ENCODE measurements at regions not wholly inside any gene's neighbourhood (a gene's known extent, or its start where the extent isn't known, plus 50 kb on each side); places are given as distances from the start of the nearest gene placed in this dataset.

GRCh38 chr15:91431041-91431715 is 331.1 kb downstream of the SV2B start:
- Histone ChIP-seq H3K36me3 (ENCODE audit: insufficient read depth, low read length) (no peaks in the 10 kb centered on the region), H3K9me2 (ENCODE audit: low read depth, low read length) (no peaks in the 10 kb centered on the region), H3K27me3 (ENCODE audit: insufficient read depth, low read length) (no peaks in the 10 kb centered on the region), H3K4me1 (ENCODE audit: insufficient read depth, low read length, severe bottlenecking) (no peaks in the 10 kb centered on the region), H2AFZ (ENCODE audit: low read length) (no peak overlapping the region), H3K4me3 (ENCODE audit: low read depth, low read length, poor library complexity, severe bottlenecking) (no peak overlapping the region), H4K20me1 (ENCODE audit: insufficient read depth, low read length) (no peaks in the 10 kb centered on the region), H3K79me2 (ENCODE audit: insufficient read depth, low read length) (no peaks in the 10 kb centered on the region), H3K9me3 (ENCODE audit: low read length) (no peaks in the 10 kb centered on the region), H3K27ac (ENCODE audit: low read depth, low read length, poor library complexity, severe bottlenecking) (no peak overlapping the region), H3F3A (ENCODE audit: insufficient read depth, low read length) (no peaks in the 10 kb centered on the region), H3K9ac (ENCODE audit: low read length) (no peak overlapping the region), H3K4me2 (ENCODE audit: low read length) (no peak overlapping the region)
- no peak for TF ChIP-seq CTCF (IDR thresholded peaks at IDR 0.05; ENCODE audit: low read length)
- TF ChIP-seq EZH2 (IDR thresholded peaks at IDR 0.05; ENCODE audit: borderline replicate concordance, low read length) = no peak

GRCh38 chr15:91435113-91435512 is 335.1 kb downstream of the SV2B start:
- Histone ChIP-seq H3K4me3 (ENCODE audit: low read depth, low read length, poor library complexity, severe bottlenecking) (no peak overlapping the region), H3K27ac (ENCODE audit: low read depth, low read length, poor library complexity, severe bottlenecking) (no peak overlapping the region), H3K9me2 (ENCODE audit: low read depth, low read length) (no peaks in the 10 kb centered on the region), H3K4me1 (ENCODE audit: insufficient read depth, low read length, severe bottlenecking) (no peaks in the 10 kb centered on the region), H3K4me2 (ENCODE audit: low read length) (no peak overlapping the region), H2AFZ (ENCODE audit: low read length) (no peak overlapping the region), H3K36me3 (ENCODE audit: insufficient read depth, low read length) (no peaks in the 10 kb centered on the region), H3K79me2 (ENCODE audit: insufficient read depth, low read length) (no peaks in the 10 kb centered on the region), H3K27me3 (ENCODE audit: insufficient read depth, low read length) (no peaks in the 10 kb centered on the region), H3F3A (ENCODE audit: insufficient read depth, low read length) (no peaks in the 10 kb centered on the region), H3K9ac (ENCODE audit: low read length) (no peak overlapping the region), H3K9me3 (ENCODE audit: low read length) (no peaks in the 10 kb centered on the region), H4K20me1 (ENCODE audit: insufficient read depth, low read length) (no peaks in the 10 kb centered on the region)
- no peak for TF ChIP-seq CTCF (IDR thresholded peaks at IDR 0.05; ENCODE audit: low read length)
- no peak for TF ChIP-seq EZH2 (IDR thresholded peaks at IDR 0.05; ENCODE audit: borderline replicate concordance, low read length)

GRCh38 chr15:91444656-91445055 is 344.6 kb downstream of the SV2B start:
- Histone ChIP-seq H3F3A (ENCODE audit: insufficient read depth, low read length) (no peaks in the 10 kb centered on the region), H3K4me1 (ENCODE audit: insufficient read depth, low read length, severe bottlenecking) (no peaks in the 10 kb centered on the region), H3K4me2 (ENCODE audit: low read length) (no peak overlapping the region), H3K9ac (ENCODE audit: low read length) (no peak overlapping the region), H3K36me3 (ENCODE audit: insufficient read depth, low read length) (no peaks in the 10 kb centered on the region), H2AFZ (ENCODE audit: low read length) (no peak overlapping the region), H3K4me3 (ENCODE audit: low read depth, low read length, poor library complexity, severe bottlenecking) (no peak overlapping the region), H3K27ac (ENCODE audit: low read depth, low read length, poor library complexity, severe bottlenecking) (no peak overlapping the region), H3K79me2 (ENCODE audit: insufficient read depth, low read length) (no peaks in the 10 kb centered on the region), H3K9me3 (ENCODE audit: low read length) (0 out of 2 replicates have a peak, but pooled peaks cover 2% of the 10 kb centered on the region), H4K20me1 (ENCODE audit: insufficient read depth, low read length) (no peaks in the 10 kb centered on the region), H3K9me2 (ENCODE audit: low read depth, low read length) (no peaks in the 10 kb centered on the region), H3K27me3 (ENCODE audit: insufficient read depth, low read length) (no peaks in the 10 kb centered on the region)
- TF ChIP-seq EZH2 (IDR thresholded peaks at IDR 0.05; ENCODE audit: borderline replicate concordance, low read length) = no peak
- no peak for TF ChIP-seq CTCF (IDR thresholded peaks at IDR 0.05; ENCODE audit: low read length)
